SK-N-SH treated with all-trans-retinoic acid at 6 μM for 48 hours (cell line): ENCODE measurements at regions not wholly inside any gene's neighbourhood (a gene's known extent, or its start where the extent isn't known, plus 50 kb on each side); places are given as distances from the start of the nearest gene placed in this dataset.

Experiments
- CREB5 ChIP-seq: fragments of 250-450 bp; sonication (Bioruptor Pico); IDR thresholded peaks from 2 replicates; pipeline ENCODE4 v1.5.1; 2020; ENCODE audit warnings: low read depth, mild to moderate bottlenecking, moderate library complexity
- PATZ1 ChIP-seq: fragments of 250-450 bp; sonication (Bioruptor Pico); IDR thresholded peaks from 2 replicates; pipeline ENCODE4 v1.8.0; 2020; ENCODE audit warnings: mild to moderate bottlenecking, moderate library complexity, borderline replicate concordance
- RARB ChIP-seq: fragments of 250-450 bp; sonication (Bioruptor Pico); IDR thresholded peaks from 2 replicates; pipeline ENCODE4 v1.8.0; 2021; ENCODE audit warnings: mild to moderate bottlenecking, moderate library complexity
- ZFP3 ChIP-seq: fragments of 250-450 bp; sonication (Bioruptor Pico); IDR thresholded peaks from 2 replicates; pipeline ENCODE4 v1.5.0; 2020; ENCODE audit warnings: mild to moderate bottlenecking, moderate library complexity
- ZNF8 ChIP-seq: fragments of 450-650 bp; formaldehyde crosslinking; IDR thresholded peaks from 2 replicates; pipeline ENCODE4 v1.5.0; 2020; ENCODE audit warnings: mild to moderate bottlenecking, moderate library complexity

DNA sequence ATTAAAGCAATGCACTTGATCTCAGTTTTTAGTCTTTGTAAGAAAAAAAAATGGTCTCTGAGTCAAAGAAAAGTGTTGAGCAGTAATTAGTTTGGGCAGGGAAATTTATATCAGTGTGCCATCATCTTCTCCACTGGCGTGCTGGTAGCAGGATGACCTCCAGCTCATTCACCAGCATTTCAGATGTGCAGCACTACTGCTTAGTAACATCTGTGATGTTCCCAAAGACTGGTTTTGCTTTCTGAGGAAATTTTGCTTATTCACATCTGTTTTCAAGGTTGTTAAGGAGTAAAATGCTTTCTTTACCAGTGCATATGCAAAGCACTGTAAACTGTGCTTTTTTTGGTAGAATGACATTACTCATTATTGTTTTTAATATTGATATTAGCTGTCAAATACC, 540.4 kb downstream of the TRAM1L1 start:
- TF ChIP-seq CREB5 (CRISPR knock-in tag): no peak
- no peak for TF ChIP-seq RARB (CRISPR knock-in tag)
- no peak for TF ChIP-seq PATZ1
- TF ChIP-seq ZFP3 (CRISPR knock-in tag): no peak
- TF ChIP-seq ZNF8 (CRISPR knock-in tag): no peak
